ENCODE measurements at regions not wholly inside any gene's neighbourhood (a gene's known extent, or its start where the extent isn't known, plus 50 kb on each side); places are given as distances from the start of the nearest gene placed in this dataset.

GRCh38 chr7:155872678-155873369 lies 60.6 kb upstream of the SHH start:
- H3K4me1 ChIP-seq = no peaks in the 10 kb centered on the region
- H3K4me3 ChIP-seq = no peak overlapping the region
- ATAC-seq (no peak), DNase-seq (no peak)
- no peaks in the 10 kb centered on the region for H3K9me3 ChIP-seq
- no peak for TF ChIP-seq CTCF (IDR thresholded peaks at IDR 0.05)
- no peak overlapping the region for H3K27ac ChIP-seq
- no peaks in the 10 kb centered on the region for H3K36me3 ChIP-seq
- WGBS, 2 donors = 74 to 79% methylated on average over 15 of the region's 15 CpGs
- intact Hi-C loops (cut with DNase I) = no loop called here
- H3K27me3 ChIP-seq = peaks cover 0 to 35% (median 12%) of the 10 kb centered on the region in 7 donors

- 87% methylated on average over 7 of the region's 7 CpGs for WGBS, 2 donors
Measured at GRCh38 chr7:155871211-155871610, 58.9 kb upstream of the SHH start.

DNA sequence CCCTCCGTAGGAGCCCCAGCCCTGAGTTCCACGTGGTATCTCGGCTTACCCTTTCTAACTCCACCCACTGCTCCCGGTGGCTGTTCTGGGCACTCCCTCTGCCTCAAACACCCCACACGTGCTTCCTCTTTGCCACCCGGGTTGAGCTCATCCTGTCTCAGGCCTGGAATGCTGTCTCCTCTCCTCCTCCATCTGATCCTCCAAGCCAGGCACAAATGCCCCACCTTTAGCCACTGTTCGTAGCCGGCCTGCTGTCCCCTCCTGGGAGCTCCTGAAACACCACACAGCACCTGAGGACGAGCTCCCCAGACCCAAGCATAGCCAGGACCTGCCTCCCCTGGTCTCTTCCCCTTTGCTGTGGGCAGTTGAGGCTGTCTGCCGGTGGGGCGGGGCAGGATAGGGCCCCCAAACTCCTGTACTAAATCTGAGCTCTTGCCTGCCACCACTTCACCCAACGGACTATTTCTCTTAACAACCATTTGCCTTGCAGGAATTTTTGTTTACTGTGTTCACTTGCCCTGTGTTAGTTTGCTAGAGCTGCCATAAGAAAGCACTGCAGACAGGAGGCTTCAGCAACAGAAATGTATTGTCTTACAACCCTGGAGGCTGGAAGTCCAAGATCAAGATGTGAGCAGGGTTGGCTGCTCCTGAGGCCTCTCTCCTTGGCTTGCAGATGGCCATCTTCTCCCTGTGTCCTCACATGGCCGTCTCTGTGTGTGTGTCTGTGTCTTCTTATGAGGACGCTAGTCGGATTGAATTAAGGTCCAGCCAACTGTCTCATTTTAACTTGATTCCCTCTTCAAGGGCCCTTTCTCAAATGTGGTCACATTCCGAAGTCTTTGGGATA lies 58.3 kb upstream of the SHH start:
- ATAC-seq = no peak
- Histone ChIP-seq H3K9me3 (no peaks in the 10 kb centered on the region), H3K4me3 (no peak overlapping the region), H3K27me3 (peaks cover 0 to 47% (median 21%) of the 10 kb centered on the region in 7 donors), H3K27ac (no peak overlapping the region), H3K36me3 (no peaks in the 10 kb centered on the region), H3K4me1 (no peaks in the 10 kb centered on the region)
- 63 to 67% methylated on average over 16 of the region's 16 CpGs for WGBS, 2 donors
- intact Hi-C loops (cut with DNase I) = no loop called here
- no peak for TF ChIP-seq CTCF (IDR thresholded peaks at IDR 0.05)
- no peak for DNase-seq

More at GRCh38 chr7:155871211-155871610, 58.9 kb upstream of the SHH start:
- no peak for TF ChIP-seq CTCF (IDR thresholded peaks at IDR 0.05)
- Histone ChIP-seq H3K9me3 (no peaks in the 10 kb centered on the region), H3K27me3 (peaks cover 0 to 41% (median 21%) of the 10 kb centered on the region in 7 donors), H3K4me1 (no peaks in the 10 kb centered on the region), H3K36me3 (no peaks in the 10 kb centered on the region), H3K27ac (no peak overlapping the region), H3K4me3 (no peak overlapping the region)
- DNase-seq (no peak), ATAC-seq (no peak)
- intact Hi-C loops (cut with DNase I) = no loop called here

DNA sequence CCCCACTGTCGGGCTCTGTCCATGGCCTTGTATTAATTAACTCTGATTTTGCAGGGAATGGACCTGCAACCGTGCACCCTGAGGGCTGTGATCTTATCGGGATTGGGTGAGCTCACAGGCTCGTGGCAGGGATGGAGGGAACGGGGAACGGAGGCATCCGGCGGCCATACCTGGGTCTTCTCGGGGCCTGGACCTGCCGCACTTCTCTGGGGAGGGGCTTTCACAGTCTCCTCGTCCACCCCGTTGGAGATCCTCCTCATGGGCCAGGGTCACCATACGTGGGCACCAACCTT lies 57.5 kb upstream of the SHH start:
- Histone ChIP-seq H3K27ac (no peak overlapping the region), H3K9me3 (no peaks in the 10 kb centered on the region), H3K36me3 (no peaks in the 10 kb centered on the region), H3K4me3 (no peak overlapping the region), H3K4me1 (no peaks in the 10 kb centered on the region), H3K27me3 (peaks cover 0 to 51% (median 27%) of the 10 kb centered on the region in 7 donors)
- no peak for ATAC-seq
- intact Hi-C loops (cut with DNase I) = no loop called here
- DNase-seq = no peak
- WGBS, 2 donors = 87 to 89% methylated on average over 13 of the region's 13 CpGs
- TF ChIP-seq CTCF (IDR thresholded peaks at IDR 0.05) = no peak

Data from heart right ventricle (tissue), 16 donors.